Ectodermal cell (in vitro differentiated cells): ENCODE measurements at regions not wholly inside any gene's neighbourhood (a gene's known extent, or its start where the extent isn't known, plus 50 kb on each side); places are given as distances from the start of the nearest gene placed in this dataset.
"Not testable (repeated sequence)": the region's sequence is repeated elsewhere in the genome, so short reads cannot be mapped to it uniquely, and the experiment has no call there.

ENCODE experiments used
- H3K27ac ChIP-seq: 2 replicates; pipeline ENCODE4 v1.7.0; 2013; ENCODE audit warnings: mild to moderate bottlenecking, low read depth, low read length; ENCODE audit not compliant: insufficient read depth, poor library complexity, severe bottlenecking
- H3K27me3 ChIP-seq: 2 replicates; pipeline ENCODE4 v1.7.0; 2013; ENCODE audit warnings: mild to moderate bottlenecking, low read length; ENCODE audit not compliant: insufficient read depth, control insufficient read depth, poor library complexity, severe bottlenecking
- H3K36me3 ChIP-seq: one replicate; pipeline ENCODE4 v1.7.0; 2013; ENCODE audit warnings: low read length; ENCODE audit not compliant: control insufficient read depth, insufficient read depth
- H3K4me1 ChIP-seq: one replicate; pipeline ENCODE4 v1.7.0; 2013; ENCODE audit warnings: low read length; ENCODE audit not compliant: control insufficient read depth, insufficient read depth
- H3K4me3 ChIP-seq: 2 replicates; pipeline ENCODE4 v1.7.0; 2013; ENCODE audit warnings: low read depth, low read length, control low read depth; ENCODE audit not compliant: insufficient read depth
- H3K9me3 ChIP-seq: 2 replicates; pipeline ENCODE4 v1.7.0; 2013; ENCODE audit warnings: mild to moderate bottlenecking, low read length, moderate library complexity; ENCODE audit not compliant: control insufficient read depth
- WGBS, 2 experiments: methylation state at CpG; one replicate each; pipeline ENCODE4 v1.1.7; 2013; ENCODE audit warnings: missing lambda C conversion rate in 2 of 2; 5-methylcytosine and 5-hydroxymethylcytosine counted together

GRCh38 chrX:55883541-55883940 is 166.0 kb downstream of the RRAGB start:
- H3K27me3 ChIP-seq, H3K4me3 ChIP-seq, H3K4me1 ChIP-seq, H3K36me3 ChIP-seq, H3K9me3 ChIP-seq, H3K27ac ChIP-seq: not testable (repeated sequence)
- WGBS, 2 experiments, result 95 to 100% methylated on average over 2 to 3 of the region's 4 CpGs

DNA sequence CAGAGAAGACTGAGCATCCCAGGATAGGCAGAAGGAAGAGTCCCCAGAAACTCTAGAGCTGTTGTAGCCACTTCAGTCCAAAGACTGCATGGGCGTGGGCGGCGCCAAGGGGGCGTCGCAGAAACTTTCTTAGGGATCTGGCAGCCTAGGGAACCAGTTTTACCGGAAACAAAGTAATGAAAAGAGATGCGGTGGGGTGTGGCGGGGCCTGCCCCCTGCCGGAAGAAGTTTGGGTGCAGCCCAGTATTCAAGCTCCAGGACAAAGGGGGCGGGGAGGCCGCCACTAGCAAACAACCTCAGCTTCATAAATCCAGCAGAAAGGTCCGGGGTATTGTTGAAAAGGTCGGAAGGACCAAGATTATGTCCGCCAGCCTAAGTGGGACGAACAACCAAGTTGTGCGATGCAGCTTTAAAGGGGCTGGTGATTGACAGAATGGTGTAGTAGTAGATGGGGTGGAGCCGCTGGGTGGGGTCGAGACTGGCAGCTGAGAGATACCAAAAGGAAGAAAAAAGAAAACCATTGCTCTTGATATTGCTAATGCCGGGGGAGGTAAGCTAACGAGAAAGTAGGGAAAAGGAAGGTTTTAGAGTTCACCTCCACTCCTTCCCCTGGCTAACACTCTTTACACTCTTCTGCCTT is 190.5 kb downstream of the RRAGB start:
- H3K4me3 ChIP-seq, result peak overlapping the region; percentile 45
- H3K9me3 ChIP-seq, result no peaks in the 10 kb centered on the region
- no peaks in the 10 kb centered on the region for H3K27me3 ChIP-seq
- H3K27ac ChIP-seq, result no peak overlapping the region
- H3K36me3 ChIP-seq, result no peaks in the 10 kb centered on the region
- peaks cover 7% of the 10 kb centered on the region for H3K4me1 ChIP-seq
- 6 to 15% methylated on average over 17 to 20 of the region's 20 CpGs for whole genome bisulfite sequencing, 2 experiments

GRCh38 chrX:55908661-55909212 is 191.2 kb downstream of the RRAGB start:
- 12 to 17% methylated on average over 14 to 19 of the region's 19 CpGs for WGBS, 2 experiments
- H3K27ac ChIP-seq, result no peak overlapping the region
- no peaks in the 10 kb centered on the region for H3K27me3 ChIP-seq
- H3K4me3 ChIP-seq, result peak overlapping the region; percentile 45
- peaks cover 7% of the 10 kb centered on the region for H3K4me1 ChIP-seq
- no peaks in the 10 kb centered on the region for H3K36me3 ChIP-seq
- H3K9me3 ChIP-seq, result no peaks in the 10 kb centered on the region

DNA sequence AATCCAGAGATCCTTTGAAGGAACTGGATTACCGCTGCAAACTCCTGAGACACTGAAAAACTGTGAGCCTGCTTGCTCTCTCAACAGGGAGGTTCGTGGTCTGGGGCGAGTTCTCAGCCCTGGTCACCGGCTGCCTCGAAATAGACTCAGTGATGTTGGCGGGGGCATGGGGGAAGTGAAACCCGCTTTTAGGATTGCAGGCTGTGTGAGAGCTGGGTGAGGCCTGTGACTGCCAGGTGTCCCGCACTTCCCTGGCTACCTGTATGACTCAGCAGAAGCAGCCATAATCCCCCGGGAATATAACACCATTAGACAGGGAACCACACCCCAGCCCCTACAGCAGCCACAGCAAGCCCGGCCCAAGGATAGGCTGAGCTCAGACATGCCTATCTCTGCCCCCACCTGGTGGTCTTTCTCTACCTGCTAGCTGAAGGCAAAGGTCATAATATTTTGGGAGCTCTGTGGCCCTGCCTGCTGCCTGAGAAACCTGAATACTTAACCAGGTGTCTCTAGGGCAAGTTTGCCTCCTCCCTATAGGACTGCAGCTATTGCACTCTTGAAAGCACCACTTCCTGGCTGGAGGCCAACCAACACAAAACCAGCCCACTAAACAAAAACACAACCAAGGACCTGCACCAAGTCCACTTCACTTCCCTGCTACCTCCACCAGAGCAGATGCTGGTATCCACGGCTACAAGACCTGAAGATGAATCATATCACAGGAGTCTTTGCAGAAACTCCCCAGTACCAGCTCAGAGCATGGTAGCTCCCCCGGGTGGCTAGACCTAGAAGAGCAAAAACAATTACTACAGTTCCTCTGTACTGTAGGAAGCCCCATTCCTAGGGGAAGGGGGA is 202.0 kb downstream of the RRAGB start:
- WGBS, 2 experiments, result 85 to 88% methylated on average over 12 of the region's 12 CpGs
- H3K36me3 ChIP-seq, result no peaks in the 10 kb centered on the region
- no peak overlapping the region for H3K27ac ChIP-seq
- H3K4me3 ChIP-seq, result no peak overlapping the region
- no peaks in the 10 kb centered on the region for H3K27me3 ChIP-seq
- no peaks in the 10 kb centered on the region for H3K4me1 ChIP-seq
- no peaks in the 10 kb centered on the region for H3K9me3 ChIP-seq

DNA sequence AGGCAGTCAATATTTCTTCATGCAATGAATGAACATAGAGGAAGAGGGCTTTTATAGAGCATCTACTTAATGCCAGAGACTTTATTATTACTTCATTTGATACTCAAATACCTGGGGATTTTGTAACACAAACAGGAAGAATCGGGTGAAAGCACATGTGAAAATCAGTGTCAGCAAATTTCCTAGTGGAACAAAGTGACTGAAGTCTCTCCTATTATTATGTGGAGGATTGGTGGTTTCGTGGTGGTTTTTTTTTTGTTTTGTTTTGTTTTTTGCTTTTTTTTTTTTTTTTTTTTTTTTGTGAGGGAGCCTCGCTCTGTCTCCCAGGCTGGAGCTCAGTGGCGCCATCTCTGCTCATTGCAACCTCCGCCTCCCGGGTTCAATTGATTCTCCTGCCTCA is 207.0 kb downstream of the RRAGB start:
- H3K27me3 ChIP-seq, result no peaks in the 10 kb centered on the region
- H3K9me3 ChIP-seq, result no peaks in the 10 kb centered on the region
- no peak overlapping the region for H3K27ac ChIP-seq
- no peak overlapping the region for H3K4me3 ChIP-seq
- no peaks in the 10 kb centered on the region for H3K4me1 ChIP-seq
- H3K36me3 ChIP-seq, result no peaks in the 10 kb centered on the region
- 86 to 100% methylated on average over 1 to 6 of the region's 6 CpGs for WGBS, 2 experiments

GRCh38 chrX:55928529-55928928 is 211.0 kb downstream of the RRAGB start:
- H3K4me3 ChIP-seq, H3K36me3 ChIP-seq, H3K27me3 ChIP-seq, H3K4me1 ChIP-seq, H3K9me3 ChIP-seq, H3K27ac ChIP-seq: not testable (repeated sequence)
